Amygdala (tissue), 56 donors: ENCODE measurements at regions not wholly inside any gene's neighbourhood (a gene's known extent, or its start where the extent isn't known, plus 50 kb on each side); places are given as distances from the start of the nearest gene placed in this dataset.
"Not testable (repeated sequence)": the region's sequence is repeated elsewhere in the genome, so short reads cannot be mapped to it uniquely, and the experiment has no call there.

ENCODE experiments used
- DNase-seq, 56 donors: peaks; one replicate each; lab custom pipeline; 2025; lab: John Stamatoyannopoulos, UW

GRCh38 chr3:30477149-30477921 is 129.1 kb upstream of the TGFBR2 start:
- DNase-seq = no peak

DNA sequence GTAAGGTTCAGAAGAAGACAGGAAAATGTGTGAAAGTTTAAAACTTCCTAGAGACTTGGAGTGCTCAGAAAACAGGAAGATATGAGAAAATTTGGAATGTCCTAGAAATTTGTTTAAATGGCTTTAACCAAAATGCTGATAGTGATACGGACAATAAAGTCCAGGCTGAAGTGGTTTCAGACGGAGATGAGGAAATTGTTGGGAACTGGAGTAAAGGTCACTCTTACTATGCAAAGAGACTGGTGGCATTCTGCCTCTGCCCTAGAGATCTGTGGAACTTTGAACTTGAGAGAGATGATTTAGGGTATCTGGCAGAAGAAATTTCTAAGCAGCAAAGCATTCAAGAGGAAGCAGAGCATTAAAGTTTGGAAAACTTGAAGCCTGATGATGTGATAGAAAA is 126.7 kb upstream of the TGFBR2 start:
- not testable (repeated sequence) for DNase-seq

- DNase-seq = not testable (repeated sequence)
Measured at GRCh38 chr3:30480156-30480555, 126.2 kb upstream of the TGFBR2 start.

GRCh38 chr3:30480587-30480986 is 125.8 kb upstream of the TGFBR2 start:
- DNase-seq = no peak

DNA sequence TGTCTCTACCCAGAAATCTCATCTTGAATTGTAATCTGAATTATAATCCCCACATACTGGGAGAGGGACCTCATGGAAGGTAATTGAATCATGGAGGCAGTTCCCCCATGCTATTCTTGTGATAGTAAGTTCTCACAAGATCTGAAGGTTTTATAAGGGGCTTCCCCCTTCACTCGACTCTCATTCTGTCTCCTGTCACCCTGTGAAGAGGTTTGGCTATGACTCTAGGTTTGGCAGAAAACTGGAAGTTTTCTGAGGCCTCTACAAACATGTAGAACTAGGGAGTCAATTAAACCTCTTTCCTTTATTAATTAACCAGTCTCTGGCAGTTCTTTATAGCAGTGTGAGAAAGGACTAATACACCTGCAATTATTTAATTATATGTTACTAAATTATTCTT is 125.2 kb upstream of the TGFBR2 start:
- no peak for DNase-seq

DNA sequence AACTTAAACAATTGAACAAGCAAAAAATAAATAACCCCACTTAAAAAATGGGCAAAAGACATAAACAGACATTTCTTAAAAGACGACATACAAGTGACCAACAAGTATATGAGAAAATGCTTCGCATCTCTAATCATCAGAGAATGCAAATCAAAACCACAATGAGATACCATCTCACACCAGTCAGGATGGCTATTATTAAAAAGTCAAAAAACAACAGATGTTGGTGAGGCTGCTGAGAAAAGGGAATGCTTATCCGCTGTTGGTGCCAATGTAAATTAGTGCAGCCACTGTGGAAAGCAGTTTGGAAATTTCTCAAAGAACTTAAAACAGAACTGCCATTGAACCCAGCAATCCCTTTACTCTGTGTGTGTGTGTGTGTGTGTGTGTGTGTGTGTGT is 122.2 kb upstream of the TGFBR2 start:
- DNase-seq = not testable (repeated sequence)

DNA sequence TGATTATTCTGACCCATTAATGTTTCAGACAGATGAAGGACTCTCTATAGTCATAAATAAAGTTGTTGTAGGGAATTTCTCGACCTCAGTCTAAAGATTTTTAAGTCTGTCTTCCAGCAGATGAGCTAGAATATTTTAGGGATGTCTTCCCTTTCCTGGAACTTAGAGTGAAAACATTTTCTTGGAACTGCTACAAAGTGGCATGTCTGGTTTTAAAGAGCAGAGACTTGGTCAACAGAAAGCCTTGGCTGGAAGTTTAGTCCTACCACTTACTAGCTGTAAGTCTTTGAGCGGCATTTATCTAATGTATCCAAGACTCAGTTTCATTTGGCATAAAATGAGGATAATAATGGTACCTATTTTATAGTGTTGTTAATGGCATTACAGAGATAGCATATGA is 120.0 kb upstream of the TGFBR2 start:
- no peak for DNase-seq

DNA sequence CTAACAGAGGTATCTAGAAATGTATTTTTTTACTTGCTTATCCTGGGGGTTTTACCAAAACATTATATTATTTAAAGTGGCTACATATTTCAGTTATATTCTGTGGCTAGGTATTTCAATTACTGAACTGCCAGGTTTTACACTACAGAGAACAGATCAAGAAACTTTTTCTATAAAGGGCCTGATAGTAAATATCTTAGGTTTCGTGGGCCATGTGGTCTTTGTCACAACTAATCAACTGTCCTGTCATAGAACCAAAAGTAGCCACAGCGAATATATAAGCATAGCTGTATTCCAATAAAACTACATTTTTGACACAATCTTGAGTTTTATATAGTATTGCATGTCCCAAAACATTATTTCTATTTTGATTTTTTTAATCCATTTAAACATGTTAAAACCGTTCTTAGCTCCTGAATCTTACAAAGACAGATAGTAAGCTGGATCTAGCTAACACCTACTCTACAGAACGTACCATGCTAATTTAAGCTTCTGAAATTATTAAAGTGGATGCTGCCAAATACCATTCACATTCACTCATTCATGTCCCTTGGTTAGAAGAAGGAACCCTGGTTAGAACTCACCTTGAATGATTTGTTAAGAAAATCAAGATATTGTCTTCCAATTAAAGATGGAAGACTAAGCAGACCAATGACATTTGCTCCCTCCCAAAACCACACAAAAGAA is 118.2 kb upstream of the TGFBR2 start:
- no peak for DNase-seq

DNA sequence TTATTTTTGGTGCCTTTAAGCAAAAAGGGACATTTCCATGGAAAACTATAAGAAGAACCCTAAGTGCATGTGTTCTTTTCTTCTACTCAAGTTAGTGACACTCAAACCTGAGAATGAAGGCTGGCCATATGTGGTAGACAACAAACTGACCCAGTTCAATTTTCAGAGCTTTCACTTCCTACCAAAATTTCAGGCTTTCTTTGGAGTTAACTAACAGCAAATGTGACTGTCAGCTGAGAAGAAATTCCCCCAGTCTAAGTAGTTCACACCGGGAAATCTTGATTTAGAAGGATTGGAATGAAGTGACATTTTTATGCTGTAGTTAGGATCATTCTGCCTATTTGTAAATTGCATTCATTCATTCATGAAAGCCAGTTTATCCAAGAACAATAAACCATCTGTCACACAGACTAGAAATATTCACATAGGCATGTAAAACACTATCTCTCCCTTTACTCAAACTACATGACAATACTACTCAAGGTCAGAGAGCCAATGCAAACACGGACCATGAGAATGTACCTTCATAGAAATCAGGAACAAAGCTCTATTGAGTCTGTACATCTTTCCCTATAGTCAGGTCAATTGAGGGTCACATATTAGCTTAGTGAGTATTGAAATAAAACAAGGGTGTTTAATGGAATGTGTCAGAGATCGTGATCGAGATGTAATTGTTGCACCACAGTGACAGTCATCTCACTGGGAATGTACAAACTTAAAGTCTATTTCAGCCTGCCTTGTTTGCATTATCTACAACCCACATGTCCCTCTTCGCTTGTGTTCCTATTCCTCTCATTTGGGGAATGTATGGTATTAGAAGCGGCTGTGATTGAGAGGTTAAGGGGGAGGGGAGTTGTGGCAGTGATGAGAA is 113.8 kb upstream of the TGFBR2 start:
- no peak for DNase-seq

DNA sequence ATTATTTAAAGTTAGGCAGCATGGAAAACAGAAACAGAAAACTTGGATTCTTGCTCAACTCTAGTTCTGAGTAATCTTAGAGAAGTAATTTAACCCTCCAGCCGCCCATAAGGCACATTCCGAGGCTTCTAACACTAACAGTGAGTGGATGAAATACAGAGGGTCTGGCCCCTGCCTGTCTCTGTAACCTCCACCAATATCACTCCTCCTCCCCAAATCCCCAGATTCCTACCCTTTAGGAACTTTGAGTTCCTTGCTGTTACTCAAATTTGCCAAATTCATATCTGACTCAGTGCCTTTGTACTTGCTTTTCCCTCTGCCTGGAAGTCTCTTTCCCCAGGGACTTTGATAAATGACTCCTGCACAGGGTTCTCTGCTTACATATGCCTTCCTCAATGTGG is 112.5 kb upstream of the TGFBR2 start:
- no peak for DNase-seq

DNA sequence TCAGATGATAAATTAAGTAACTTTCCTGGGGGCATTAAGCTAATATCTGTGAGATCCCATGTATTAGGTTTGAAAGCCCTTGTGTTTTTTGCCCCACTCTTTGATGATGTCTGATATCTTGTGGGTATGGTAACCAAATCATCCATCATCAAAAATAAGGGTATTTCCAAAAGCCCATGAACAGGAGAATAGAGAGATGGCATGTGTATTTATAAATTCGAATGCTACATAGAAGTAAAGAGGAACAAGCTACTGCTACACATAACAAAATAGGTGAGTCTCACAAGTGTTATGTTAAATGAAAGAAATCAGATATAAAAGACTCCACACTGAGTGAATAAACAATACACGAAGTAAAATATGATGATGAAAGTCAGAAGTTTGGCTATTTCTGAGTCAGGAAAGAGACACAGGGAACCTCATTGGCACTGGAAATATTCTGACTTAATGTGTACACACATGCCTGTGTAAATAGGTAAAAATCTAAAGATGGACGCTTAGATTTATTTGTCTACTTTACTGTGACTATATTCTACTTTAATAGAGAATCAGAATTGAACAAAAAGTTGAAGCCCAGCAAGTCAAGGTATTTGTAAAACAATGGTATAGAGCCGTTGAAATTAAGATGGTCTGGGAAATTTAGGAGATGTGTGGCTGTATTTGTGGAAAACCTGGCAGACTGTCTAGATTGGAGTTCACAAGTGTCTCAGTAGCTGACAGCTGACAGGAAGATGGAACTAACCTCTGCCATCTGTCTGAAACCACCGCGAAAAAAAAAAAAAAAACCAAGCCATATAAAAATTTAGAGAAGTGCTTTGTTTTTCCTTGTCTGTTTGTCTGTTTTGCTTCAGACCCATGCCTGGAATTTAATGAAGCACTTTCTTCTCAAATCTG is 111.0 kb upstream of the TGFBR2 start:
- DNase-seq = no peak

GRCh38 chr3:30496066-30496966 is 110.1 kb upstream of the TGFBR2 start:
- peak in 3 of 56 donors; percentile 1 to 11 (median 8) for DNase-seq

DNA sequence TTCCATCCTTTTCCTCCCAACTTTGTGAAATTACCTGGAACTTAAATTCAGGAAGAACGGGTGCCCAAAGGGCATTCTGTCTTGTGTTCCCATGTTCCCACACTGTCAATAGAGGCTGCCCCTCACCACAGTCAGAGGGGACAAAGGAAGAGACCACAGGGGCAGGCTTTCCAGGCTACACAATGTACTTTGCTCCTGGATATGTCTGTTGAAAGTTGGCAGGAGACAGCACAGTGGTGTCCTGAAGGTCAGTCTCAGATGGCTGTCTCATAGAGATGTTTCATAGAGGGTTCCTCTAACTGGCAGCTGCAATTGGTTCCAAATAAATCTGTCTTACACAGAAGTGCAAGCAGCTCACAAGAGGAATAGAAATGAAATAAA is 107.8 kb upstream of the TGFBR2 start:
- DNase-seq = no peak

- no peak for DNase-seq
Measured at GRCh38 chr3:30500666-30501399, 105.6 kb upstream of the TGFBR2 start.

DNA sequence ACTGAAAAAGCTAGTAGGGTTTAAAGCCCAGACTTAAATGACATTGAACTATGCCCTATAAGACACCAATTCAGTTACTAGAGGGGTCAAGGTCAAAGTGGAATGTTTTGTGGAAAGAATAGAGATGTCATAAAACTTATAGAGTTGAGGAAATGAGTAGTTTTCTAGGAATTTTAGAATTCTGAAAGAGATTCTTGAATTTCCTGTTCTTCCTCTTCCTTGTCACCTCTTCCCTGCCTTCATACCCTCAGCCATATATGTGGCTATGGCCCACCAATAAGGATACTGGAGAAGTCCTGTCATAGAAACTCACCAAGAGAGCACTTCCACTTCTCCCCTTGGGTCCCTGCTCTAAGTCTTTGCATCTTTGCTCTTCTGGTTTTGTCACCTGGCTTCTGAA is 104.9 kb upstream of the TGFBR2 start:
- no peak for DNase-seq

GRCh38 chr3:30502051-30502741 is 104.2 kb upstream of the TGFBR2 start:
- no peak for DNase-seq

DNA sequence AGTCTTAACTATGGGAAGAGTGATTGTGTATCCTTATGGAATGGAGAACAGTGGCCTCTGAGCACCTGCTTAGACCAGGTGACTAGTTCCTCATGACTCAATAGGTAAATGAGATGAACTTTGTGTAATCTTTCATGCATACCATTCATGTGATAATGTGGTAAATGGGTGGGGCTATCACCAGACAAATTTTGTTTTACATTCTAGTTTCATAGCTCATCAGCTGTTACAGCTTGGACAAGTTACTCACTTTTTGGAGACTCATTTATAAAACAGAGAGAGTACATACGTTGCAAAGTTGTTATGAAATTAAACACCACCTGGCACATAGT is 103.7 kb upstream of the TGFBR2 start:
- no peak for DNase-seq

- no peak for DNase-seq
Measured at GRCh38 chr3:30503446-30503845, 103.0 kb upstream of the TGFBR2 start.
